T follicular helper cell (primary cell): ENCODE measurements at regions not wholly inside any gene's neighbourhood (a gene's known extent, or its start where the extent isn't known, plus 50 kb on each side); places are given as distances from the start of the nearest gene placed in this dataset.

Experiments used
- DNase-seq: peaks from one replicate; pipeline ENCODE4 v3.0.0-alpha.2; 2020; ENCODE audit warnings: low read depth

DNA sequence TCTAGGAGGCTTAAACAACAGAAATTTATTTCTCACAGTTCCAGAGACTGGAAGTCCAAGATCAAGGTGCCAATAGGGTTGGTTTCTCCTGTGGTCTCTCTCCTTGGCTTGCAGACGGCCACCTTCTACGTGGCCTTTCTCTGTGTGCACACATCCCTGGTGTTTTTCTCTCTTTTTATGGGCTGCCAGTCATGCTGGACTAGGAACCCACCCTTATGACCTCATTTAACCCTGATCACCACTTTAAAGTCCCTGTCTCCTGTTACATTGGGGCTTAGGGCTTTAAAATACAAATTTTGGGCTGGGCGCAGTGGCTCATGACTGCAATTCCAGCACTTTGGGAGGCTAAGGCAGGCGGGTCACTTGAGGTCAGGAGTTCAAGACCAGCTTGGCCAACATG, 157.1 kb downstream of the TLE1 start:
- no peak for DNase-seq

DNA sequence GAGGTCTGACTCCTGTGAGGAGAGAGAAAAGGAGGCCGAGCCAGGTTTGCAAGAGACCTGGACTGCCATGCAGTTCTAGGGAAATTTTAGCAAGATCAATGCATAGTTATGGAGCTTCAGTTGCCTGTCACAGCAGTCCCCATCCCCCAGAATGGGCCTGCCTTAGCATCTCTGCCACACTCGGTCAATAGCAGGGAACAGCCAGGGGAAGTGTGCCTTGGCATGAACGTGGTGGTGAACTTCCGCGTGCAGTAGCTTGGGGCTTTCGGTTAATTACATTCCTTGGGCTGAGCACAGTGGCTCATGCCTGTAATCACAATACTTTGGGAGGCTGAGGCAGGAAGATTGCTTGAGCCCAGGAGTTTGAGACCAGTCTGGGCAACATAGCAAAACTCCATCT, 157.8 kb downstream of the TLE1 start:
- DNase-seq: no peak

DNA sequence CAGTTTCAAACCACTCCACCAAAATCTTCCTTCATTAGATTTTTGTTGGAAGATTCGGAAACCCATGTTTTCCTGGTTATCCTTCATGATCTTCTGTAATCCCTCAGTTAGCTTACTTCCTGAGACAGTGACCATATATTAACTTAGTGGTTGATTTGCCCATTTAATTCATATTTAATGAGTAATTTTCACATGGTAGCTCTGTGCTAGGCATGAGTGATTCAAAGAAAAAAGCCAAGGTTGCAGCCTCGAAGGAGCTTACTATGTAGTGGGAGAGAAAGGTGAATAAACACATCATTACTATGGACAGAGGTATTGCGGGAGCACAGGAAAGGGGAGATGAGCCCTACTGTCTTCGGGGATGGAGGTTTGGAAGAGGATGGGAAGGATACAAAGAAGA, 158.5 kb downstream of the TLE1 start:
- no peak for DNase-seq

- DNase-seq: no peak
Measured at GRCh38 chr9:81530310-81530810, 159.0 kb downstream of the TLE1 start.

GRCh38 chr9:81529556-81530193, 159.7 kb downstream of the TLE1 start:
- DNase-seq: no peak

DNA sequence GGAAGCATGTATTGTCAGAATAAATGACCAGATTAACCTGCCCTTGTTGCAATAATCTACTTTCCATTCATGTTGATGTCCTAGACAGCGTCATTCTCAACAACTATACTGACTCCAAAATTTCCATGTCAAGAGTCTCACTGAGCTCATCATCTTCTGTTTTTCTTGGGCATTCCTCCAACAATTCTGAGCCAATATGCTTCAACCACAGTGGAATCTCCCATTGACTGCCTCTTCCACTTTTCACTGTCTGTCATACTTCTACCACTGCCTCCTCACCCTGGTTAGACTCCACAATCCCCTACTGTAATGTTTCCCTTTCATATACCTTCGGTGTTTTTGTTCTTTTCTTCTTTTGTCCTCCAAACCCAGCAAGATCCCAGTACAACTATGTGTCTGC, 162.8 kb downstream of the TLE1 start:
- DNase-seq: no peak

- no peak for DNase-seq
Measured at GRCh38 chr9:81522716-81523551, 166.4 kb downstream of the TLE1 start.

GRCh38 chr9:81521892-81522291, 167.5 kb downstream of the TLE1 start:
- DNase-seq: no peak

GRCh38 chr9:81519816-81520495, 169.4 kb downstream of the TLE1 start:
- DNase-seq: no peak

DNA sequence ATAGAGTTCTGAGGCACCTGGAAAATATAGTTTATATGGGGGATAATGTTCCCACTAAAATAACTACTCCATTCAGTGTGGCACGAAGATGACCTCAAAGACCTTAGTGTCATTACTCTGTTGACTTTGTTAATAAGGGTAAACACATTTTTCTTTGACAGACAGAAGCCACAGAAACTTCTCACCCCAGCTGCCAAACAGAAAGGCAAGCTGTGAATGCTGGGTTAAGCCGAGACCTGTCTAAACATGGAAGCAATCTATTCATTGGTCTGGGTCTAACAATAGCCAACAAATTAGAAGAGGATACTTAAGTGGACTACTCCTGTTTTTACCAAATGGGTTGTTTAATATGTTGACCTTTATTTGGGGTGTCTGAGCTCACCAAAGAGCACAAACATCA, 171.4 kb downstream of the TLE1 start:
- no peak for DNase-seq

- no peak for DNase-seq
Measured at GRCh38 chr9:81513059-81513458, 176.3 kb downstream of the TLE1 start.

- no peak for DNase-seq
Measured at GRCh38 chr9:81512641-81513040, 176.7 kb downstream of the TLE1 start.

DNA sequence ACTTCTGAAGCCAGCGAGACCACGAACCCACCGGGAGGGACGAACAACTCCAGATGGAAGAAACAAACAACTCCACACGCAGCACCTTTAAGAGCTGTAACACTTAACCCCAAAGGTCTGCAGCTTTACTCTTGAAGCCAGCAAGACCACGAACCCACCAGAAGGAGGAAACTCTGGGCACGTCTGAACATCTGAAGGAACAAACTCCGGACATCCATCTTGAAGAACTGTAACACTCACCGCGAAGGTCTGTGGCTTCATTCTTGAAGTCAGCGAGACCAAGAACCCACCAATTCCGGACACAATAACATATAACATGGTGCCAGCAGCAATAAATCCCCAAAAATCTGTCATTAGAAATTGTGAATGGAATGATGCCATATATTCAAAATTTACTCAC, 180.9 kb downstream of the TLE1 start:
- DNase-seq: no peak

DNA sequence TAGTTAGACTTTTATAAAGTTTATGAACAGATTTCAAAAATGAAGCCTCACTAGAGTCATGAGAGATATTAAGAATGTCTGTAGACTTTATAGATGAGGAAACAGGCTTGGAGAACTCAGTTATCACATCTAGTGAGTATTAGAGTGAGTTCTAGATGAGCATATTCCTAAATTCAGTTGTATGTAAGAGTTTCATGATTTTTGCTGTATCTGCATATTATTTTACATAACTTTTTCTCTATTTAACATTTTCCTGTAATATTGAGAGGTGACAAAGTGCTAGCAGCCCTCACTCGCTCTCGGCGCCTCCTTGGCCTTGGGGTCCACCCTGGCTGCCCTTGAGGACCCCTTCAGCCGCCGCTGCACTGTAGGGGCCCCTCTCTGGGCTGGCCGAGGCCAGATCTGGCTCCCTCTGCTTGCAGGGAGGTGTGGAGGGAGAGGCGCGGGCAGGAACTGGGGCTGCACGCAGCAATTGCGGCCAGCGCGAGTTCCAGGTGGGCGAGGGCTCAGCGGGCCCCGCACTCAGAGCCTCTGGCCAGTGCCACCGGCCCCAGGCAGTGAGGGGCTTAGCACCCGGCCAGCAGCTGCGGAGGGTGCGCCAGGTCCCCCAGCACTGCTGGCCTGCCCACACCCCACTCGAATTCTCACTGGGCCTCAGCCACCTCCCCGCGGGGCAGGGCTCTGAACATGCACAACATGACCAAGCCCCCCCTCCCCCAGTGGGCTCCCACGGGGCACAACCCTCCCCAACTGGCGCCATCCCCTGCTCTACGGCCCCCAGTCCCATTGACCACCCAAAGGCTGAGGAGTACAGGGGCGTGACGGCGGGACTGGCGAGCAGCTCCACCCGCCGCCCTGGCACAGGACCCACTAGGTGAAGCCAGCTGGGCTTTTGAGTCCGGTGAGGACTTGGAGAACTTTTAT, 182.1 kb downstream of the TLE1 start:
- no peak for DNase-seq

DNA sequence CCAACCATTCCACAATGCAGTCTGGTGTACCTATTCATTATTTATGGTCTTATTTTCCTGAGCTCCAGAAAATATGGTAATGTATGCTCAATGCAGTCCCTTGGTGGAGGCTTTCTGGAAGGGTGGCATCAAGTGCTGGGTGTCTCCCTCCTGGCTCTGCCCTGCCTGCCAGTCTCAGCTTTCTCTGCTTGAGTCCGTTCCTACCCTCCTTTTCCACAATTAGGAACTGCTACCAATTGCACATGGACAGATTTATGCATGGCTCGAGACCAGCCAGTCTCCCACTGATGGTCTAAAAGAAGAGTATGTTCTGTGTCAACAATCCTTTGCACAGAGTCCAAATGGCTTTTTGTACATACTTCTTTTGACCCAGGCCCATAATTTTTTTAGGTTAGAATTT, 189.8 kb downstream of the TLE1 start:
- DNase-seq: no peak

GRCh38 chr9:81499021-81499454, 190.3 kb downstream of the TLE1 start:
- no peak for DNase-seq

GRCh38 chr9:81498576-81498975, 190.8 kb downstream of the TLE1 start:
- DNase-seq: no peak

- no peak for DNase-seq
Measured at GRCh38 chr9:81497091-81497490, 192.3 kb downstream of the TLE1 start.

- no peak for DNase-seq
Measured at GRCh38 chr9:81492710-81493447, 196.5 kb downstream of the TLE1 start.

- DNase-seq: no peak
Measured at GRCh38 chr9:81490605-81491331, 198.6 kb downstream of the TLE1 start.
